GM19025 (cell line): ENCODE measurements at regions not wholly inside any gene's neighbourhood (a gene's known extent, or its start where the extent isn't known, plus 50 kb on each side); places are given as distances from the start of the nearest gene placed in this dataset.

Source experiments
- ATAC-seq: cut with Tn5 transposase; IDR thresholded peaks from one replicate; pipeline ENCODE4 v1.9.1; 2021; ENCODE audit warnings: mild to moderate bottlenecking, low read depth, moderate library complexity; ENCODE audit not compliant: unreplicated experiment

DNA sequence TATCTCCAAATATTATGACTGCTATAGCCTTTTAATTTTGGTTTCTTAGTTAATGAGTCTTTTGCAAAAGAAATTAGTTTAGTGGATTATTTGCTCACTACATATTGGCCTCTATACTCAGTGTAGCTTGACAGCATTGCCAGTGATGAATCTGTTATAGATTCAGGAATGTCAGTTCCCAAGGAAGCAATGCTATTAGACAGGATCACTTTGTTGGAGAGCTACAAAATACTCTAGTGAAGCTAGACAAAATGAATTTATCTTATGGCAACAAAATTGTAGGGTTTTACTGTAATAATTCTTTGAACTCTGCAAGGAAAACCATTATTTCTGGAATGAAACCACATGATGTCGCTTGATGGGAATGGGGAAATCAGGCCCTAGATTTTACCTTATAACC, 543.3 kb downstream of the SQOR start:
- no peak for ATAC-seq

DNA sequence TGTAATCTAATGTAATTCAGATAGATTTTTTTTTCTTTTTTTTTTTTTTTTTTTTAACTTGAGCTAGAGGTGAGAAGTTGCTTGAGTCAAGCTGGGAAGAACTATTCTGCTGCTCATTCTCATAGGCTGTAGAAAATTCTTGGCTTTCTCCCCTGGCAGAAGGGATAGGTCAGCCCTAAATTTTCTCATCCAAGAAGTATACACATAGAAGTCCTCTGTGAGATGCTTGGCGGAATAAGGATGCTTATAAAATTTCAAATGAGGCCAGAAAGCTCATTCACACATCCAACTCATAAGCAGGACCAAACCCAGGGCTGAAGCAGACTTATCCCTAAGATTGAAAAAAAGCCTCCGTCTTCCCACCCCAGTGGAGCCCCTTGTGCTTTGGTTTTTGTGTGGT, 572.5 kb downstream of the SQOR start:
- no peak for ATAC-seq

DNA sequence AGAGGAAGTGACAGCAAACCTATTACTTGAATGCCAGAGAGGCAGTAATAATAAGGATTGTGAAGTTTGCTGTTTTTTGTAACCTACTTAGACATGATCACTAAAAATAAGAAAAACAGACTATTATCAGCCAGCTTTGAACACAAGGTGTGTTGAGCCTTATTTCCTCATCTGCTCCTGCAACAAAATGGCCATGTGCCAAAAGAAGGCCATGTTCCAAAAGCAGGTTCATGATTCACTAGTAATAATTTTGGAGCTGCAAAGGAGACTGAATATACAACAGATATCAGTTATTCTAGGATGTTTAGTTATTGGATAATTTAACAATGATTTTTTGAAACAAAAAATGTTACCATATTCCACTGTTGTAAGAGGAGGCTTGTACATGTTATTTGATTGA, 578.7 kb downstream of the SQOR start:
- no peak for ATAC-seq

DNA sequence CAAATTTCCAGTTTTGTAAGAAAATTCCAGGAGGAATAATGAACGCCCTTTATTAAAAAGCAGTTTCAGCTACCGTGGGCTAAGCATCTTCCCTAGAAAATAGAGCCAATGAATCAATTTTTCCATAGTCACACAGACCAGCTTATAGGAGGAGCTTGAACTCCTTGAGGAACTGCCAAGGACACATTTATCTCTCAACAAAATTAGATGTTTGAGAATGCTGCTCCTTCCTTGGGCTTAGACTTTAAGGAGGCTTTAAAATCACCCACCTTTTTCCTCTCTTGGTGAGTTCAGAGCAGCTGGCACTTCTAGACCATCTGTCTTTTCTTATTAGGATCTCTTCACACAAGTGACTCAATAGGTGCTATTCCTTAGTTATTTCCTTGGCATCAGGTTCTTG, 588.0 kb downstream of the SQOR start:
- no peak for ATAC-seq

DNA sequence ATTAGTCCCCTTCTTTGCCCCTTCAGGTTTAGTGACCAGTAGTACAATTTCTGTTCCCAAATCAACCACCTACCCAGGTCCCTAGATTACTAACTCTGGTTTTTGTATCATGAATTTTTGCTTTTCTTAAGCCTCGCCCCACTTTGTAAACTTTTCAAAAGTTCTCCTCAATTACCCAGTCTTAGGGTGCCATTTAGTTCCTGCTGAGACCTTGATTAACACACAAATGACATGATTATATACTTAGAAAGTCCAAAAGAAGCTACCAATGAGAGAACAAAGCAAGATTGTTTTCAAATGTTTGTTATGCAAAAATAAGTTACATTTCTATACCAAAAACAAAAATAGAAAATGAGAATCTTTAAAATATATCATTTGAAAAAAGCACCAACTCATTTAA, 594.4 kb downstream of the SQOR start:
- ATAC-seq, result no peak

DNA sequence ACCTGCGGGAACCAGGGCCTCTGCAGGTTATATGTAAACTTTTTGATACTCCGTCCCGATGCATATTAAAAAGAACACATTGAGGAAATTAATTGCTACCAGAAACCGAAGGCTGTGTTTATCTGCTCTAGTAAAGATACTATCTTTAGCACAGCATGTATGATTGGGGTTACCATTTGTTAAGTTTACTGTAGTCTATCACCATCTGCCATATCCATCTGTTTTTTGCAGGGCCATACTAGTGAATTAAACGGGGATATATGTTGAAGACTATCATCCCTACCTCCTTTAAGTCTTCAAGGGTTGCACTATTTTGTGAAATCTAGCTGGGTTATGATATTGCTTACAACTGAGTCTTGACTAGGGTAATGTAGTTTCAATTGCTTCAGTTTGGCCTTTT, 597.0 kb downstream of the SQOR start:
- ATAC-seq, result no peak

DNA sequence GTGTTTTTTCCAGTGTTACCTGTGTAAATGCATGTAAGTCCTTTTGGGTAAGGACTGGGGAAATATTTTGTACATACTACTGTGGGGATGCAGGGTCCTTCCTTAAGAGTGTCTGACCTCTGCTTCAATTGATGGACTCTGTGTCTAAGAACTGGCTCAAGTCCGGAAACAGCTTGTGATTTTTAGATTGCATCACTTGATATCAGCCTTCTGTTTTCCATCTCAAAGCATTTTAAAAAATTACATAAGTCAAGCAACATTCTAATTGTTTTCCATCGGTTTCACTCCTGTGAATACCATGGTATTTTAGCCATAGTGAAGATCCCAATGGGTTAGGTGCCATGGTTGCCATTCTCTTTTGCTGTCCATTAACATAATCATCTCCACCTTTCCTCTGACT, 597.6 kb downstream of the SQOR start:
- ATAC-seq, result no peak

DNA sequence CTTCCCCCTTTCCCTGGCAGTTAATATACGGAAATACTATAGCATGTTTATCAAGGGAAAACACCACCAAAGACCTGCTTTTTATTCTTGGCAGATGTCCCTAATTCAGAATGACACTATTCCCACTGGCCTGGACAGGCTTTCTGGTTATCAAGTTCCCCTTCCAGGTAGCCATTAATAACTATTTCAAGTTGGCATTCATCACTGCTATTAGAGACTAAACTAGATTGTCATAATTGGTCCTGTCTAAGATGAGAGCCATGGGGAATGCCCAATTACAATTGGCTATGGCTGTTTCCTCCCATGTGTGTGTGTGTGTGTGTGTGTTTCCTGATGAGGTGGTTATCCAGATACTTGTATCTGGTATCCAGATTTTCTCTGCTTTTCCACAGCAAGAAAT, 608.1 kb downstream of the SQOR start:
- ATAC-seq, result no peak

DNA sequence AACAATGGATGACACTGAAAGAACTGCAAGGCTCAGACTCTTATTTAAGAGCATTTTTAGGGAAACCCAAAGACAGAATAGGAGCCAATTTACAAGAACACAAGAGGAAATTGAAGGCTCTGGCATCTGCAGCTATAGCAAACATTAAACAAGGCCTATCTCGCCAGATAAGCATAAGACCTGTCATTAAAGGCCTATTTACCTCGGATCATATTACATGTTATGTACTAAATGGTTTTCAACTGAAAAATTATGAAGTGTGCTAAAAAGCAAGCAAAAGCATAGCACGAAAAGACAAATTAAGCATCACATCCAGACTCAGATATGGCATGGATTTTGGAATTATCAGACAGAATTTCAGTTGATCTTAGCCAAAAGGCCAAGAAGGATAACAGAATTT, 617.1 kb downstream of the SQOR start:
- ATAC-seq, result no peak

DNA sequence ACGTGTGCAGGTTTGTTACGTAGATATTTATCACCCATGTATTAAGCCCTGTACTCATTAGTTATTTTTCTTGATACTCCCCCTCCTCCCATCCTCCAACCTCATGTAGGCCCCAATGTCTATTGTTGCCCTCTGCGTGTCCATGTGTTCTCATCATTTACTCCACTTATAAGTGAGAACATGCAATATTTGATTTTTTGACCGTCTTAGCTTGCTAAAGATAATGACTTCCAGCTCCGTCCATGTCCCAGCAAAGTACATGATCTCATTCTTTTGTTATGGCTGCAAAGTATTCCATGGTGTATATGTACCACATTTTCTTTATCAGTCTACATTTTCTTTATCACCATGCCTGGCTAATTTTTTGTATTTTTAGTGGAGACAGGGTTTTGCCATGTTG, 623.2 kb downstream of the SQOR start:
- ATAC-seq, result no peak

DNA sequence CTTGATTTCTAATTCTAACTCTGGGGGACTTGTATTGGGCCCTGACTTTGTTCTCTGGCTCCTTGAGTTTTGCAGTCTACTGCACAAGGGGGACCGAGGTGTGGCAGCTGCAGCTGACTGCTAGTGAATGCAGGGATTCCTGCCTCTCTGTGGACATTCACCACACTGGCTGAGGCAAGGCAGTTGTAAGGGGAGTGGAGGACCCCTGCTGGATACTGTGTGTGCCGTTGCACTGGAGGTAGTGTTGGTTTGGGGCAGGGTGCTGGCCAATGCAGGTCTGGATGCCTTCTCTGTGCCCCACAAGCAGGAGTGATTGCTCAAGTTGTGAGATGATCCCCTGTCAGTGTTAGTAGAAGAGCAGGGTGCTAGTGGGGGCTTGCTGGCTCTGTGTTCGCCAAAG, 626.1 kb downstream of the SQOR start:
- no peak for ATAC-seq

DNA sequence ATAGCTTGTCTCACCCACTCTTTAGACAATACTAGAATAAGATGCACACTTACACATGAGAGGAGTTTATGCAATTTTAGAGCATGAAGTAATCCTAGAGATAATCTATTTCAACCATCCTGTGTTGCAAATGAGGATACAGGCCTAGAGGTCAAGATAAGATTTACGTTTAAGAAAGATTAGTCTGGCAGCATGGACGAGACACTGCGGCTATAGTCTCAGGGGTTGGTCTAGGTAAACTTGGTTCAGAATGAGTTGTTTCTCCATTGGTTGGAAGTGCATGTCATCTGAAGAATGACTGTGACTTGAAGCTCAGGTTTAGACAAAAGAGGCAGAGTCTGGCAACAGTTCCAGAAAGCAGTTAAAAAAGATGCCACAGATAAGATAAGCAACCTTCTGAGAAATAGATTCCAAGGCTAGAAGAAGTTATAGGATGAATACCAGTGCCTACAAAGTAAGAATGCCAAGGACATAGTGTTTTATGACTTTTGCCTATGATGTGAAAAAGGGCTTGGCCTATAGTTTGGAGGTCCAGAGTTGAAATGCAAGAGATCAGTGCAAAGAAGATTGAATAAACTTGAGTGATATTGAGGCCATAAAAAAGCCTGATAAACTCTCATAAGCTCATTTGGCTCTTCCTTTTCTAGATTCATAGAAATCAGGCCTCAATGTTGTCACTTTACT, 631.0 kb downstream of the SQOR start:
- no peak for ATAC-seq

DNA sequence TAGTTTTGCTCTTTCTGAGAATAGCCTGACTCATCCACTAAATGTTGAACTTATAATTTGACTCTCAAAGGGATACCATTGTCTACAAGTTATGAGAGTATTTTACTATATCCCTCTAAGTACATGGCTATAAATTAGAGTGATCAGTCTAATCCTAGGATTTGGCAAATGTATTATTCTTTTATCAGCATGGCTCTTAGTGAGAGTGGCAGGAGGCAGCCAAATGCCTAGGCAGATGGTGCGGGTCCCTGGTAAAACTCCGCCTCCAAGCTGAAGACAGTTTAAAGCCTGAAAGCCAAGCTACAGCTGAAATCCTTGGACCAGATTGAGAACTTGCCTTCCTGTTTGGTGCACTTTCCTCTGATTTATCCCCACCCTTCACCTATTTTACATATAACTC, 631.8 kb downstream of the SQOR start:
- no peak for ATAC-seq

DNA sequence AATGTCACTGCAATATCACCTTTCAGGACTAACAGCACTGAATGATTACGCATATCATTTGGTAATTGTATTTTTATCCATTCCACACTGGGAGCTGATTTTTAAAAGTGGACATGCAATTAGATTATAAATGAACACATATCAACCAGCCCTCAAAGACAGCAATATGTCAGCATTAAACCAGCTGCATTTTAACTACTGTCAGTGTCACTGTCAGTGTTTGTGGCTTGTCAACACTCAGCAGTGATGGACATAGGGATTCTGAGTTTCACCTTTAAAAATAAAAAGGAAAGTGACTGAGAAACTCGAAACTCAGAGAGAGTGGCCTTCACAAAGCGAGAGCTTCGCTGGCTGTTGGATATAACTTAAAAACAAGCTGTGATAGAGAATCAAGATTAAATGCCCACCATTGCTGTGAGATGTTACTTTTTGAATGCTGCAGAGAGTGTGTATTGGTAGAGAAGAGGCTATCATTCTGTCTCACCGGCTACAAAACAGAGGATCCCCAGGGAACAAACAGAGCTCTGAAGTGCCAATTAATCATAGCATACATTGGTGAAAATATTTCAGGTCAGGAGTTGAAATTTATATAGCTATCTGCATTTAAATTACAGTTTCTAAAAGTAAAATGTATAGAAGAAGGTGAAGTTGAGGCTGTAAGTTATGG, 635.8 kb downstream of the SQOR start:
- no peak for ATAC-seq

DNA sequence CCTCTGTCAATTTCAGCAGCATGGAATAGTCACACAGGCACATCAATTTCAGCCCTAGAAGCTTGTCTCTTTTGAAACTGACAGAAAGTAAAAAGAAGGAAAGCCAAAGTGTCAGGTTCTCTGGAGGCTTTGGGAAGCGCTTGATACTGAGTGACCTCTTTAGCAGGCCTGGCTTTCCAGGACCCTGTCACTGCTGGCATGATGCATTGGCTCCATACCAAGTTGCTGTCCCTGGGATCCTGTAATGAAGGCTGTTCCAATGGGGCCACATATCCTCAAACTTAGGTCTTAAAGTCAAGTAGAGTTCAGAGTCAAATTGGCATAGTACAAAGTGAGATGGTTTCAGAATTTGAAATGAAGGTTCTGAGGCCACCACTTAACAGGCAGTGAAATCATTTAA, 640.9 kb downstream of the SQOR start:
- ATAC-seq, result no peak

DNA sequence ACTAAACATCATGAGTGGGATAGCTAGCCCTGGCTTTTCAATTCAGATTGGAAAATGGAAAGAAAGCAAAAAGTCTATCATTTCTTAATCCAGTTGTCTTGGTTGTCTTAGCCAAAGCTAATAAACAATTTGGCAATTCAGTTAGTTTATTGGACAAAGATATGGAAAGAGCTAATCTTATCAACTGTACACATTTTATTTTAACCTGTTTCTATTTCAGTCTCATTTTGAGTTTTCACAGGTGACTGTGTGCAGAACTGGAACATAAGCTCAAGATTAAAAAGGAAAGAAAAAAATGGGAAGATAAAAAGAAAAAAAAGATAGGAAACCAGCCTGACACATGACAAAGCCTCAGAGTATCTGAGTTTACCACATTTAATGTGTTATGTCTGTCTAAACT, 642.6 kb downstream of the SQOR start:
- no peak for ATAC-seq

DNA sequence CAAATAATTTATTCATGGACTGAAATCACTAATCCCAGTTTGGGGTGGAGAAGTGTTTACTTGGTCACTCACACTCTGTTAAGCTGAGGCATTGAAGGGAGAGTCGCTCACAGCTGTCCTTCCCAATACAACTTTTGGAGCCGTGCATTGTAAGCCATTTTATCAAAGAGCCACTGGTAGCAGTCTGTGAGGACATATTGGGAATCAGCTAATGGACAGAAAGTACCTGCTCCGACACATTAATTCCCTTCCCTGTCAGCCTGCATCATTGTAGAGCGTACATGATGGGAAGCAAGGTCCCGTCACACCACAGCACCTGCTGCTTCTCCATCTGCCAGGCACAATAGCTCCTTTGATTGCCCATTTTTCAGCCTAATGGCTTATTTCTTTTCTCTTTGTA, 643.2 kb downstream of the SQOR start:
- no peak for ATAC-seq

DNA sequence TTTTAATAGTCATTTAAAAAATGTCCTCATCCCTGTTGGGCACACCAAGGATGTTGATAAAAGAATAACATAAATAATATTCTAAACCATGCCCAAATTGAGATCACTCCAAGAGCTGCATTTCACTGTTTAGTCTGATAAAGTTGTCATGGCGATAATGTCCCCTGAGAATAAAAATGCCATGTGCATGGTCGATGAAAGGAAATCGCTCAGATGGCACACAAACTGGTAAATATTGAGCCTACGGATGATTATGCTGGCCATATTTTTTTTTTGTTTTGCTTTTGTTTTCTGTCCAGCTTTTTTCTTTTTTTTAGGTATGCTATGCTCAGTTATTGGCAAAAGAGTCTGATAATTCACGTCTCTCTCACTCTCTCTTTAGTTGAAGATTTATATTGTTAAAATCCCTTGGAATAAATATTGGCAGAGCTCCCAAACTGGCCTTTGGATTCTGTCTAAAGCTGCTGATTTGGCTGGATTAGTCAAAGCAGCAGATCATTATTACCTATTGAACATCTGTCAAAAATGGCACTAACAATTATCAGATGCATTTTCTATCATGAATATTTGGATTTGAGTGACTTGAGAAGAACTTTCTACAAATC, 643.8 kb downstream of the SQOR start:
- ATAC-seq, result no peak

DNA sequence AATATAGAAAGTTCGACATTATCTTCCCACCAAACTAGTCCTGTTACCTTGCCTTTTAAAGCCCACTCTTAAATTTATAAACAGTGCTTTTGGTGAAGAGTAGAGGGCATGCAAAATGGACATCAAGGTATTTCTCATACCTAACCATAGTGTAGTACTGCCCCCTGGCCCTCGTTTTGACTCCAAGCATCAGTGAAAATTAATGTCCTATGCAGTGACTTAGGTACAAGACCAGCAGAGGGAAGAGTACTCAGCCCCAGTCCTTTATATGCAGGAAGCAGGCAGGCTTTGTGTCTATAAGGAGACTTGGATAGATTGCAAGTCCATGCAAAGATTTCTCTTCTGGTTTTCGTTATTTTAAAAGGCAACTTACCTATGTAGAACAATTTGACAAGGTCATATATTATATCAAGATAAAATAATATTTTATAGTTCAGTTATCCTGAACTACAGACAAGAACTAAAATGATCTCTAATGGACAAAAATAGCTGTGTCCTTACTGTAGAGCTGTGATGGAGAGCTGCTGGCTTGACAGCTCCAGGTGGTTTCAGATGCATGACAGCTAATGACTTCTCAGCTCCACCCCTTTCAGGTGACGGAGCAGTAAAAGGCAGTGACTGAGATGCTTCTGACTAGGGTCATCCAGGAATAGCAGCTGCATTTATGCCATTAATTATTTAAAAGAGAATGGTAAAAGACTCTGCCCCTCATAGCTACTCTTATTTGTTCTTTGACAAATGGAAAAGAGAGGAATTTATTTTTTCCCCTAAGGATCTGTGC, 646.1 kb downstream of the SQOR start:
- ATAC-seq, result no peak

DNA sequence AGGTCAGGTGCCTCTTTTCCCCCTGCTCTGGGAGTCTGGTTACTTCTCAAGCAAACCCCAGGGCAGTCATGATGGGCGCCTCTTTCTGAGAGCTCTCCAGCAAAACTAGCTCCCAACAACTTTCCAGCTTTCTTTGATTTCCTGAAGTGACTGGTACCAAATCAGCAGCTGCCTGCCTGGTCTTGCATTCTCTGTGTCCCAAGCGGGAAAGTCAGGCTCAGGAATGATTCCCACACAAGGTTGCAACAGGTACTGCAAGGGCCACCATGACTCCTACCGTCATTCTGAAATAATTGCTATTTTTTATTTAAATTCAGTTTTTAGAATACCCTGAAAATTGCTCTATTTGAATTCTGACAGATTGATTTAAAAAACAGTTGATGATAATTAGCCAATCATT, 658.7 kb downstream of the SQOR start:
- ATAC-seq, result no peak

DNA sequence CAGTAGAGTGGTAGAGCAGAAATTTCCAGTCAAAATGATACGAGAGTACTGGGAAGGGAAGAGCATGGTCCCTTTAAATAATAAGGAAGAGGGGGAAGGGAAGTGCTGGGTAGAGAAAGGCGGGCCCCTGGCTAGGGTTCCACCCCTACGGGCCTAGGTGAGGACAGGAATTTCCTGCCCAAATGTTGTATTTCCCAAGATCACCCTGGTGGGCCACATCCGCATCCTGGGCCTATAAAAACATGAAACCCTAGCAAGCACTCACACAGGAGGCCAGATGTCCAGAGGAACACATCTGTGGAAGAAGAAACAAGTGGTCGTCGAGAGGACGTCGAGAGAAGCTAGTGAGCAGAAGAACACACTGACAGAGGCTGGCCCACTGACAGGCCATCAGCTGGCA, 661.2 kb downstream of the SQOR start:
- no peak for ATAC-seq
